ENCODE measurements at regions not wholly inside any gene's neighbourhood (a gene's known extent, or its start where the extent isn't known, plus 50 kb on each side); places are given as distances from the start of the nearest gene placed in this dataset.

DNA sequence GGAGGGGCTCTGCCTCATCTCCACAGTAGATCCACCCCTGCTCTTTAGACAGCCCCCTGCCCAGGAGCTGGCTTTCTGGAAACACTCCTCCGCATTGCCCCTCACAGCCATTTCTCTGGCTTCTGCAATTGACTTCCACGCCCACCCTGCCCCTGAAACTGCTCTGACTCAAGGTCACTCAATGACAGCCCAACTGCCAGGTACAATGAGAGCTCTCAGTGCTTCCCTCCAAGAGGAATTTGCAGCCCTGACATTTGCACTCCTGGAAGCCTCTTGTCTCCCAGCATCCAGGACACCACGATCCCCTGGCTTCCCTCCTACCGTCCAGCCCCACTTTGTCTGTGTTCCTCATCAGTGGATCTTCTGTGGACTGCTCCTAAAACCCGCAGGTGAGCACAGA lies 421.5 kb downstream of the SOX9 start:
- Histone ChIP-seq H3K4me1 (ENCODE audit: control insufficient read depth, extremely low read depth, insufficient read depth, low read length) (no peaks in the 10 kb centered on the region), H3K4me3 (replicated peaks in 1 of 3; ENCODE audit: insufficient read depth in 1 of 3, low read depth in 1 of 3, low read length in 3 of 3) (no peak overlapping the region), H3K79me2 (ENCODE audit: control insufficient read depth, insufficient read depth, low read length) (no peaks in the 10 kb centered on the region), H3K27ac (ENCODE audit: insufficient read depth, low read depth, low read length) (no peak overlapping the region), H3K9ac (replicated peaks; ENCODE audit: extremely low read depth, insufficient read depth, low read length) (no peak overlapping the region), H3K4me2 (ENCODE audit: insufficient read depth, low read length) (no peak overlapping the region), H3K27me3 (ENCODE audit: control insufficient read depth in 2 of 2, insufficient read depth in 2 of 2, low read length in 2 of 2) (no peaks in the 10 kb centered on the region), H3K9me3 (replicated peaks; ENCODE audit: control insufficient read depth, insufficient read depth, low read length) (no peaks in the 10 kb centered on the region), H3K36me3 (ENCODE audit: control insufficient read depth in 2 of 2, extremely low read depth in 1 of 2, insufficient read depth in 2 of 2, low read length in 2 of 2) (no peaks in the 10 kb centered on the region), H4K20me1 (replicated peaks; ENCODE audit: control insufficient read depth, extremely low read depth, insufficient read depth, low read length) (no peaks in the 10 kb centered on the region), H3K9me1 (replicated peaks; ENCODE audit: control insufficient read depth, extremely low read depth, insufficient read depth, low read length) (no peaks in the 10 kb centered on the region), H2AFZ (ENCODE audit: low read depth, low read length) (no peak overlapping the region)
- no peak for TF ChIP-seq JUN (IDR thresholded peaks at IDR 0.05; ENCODE audit: borderline replicate concordance, insufficient read depth, insufficient read length, low read depth)
- no peak for TF ChIP-seq FOS (IDR thresholded peaks at IDR 0.05; ENCODE audit: borderline replicate concordance, insufficient read depth, low read length)
- TF ChIP-seq, protein P1, sequence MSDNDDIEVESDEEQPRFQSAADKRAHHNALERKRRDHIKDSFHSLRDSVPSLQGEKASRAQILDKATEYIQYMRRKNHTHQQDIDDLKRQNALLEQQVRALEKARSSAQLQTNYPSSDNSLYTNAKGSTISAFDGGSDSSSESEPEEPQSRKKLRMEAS (IDR thresholded peaks at IDR 0.05; ENCODE audit: insufficient read depth, insufficient read length), result no peak
- no peak for TF ChIP-seq MYC (IDR thresholded peaks at IDR 0.05; ENCODE audit: low read depth, low read length)
- TF ChIP-seq EZH2 (IDR thresholded peaks at IDR 0.05; ENCODE audit: borderline replicate concordance, low read depth, low read length, severe bottlenecking), result no peak
- TF ChIP-seq, protein P2, sequence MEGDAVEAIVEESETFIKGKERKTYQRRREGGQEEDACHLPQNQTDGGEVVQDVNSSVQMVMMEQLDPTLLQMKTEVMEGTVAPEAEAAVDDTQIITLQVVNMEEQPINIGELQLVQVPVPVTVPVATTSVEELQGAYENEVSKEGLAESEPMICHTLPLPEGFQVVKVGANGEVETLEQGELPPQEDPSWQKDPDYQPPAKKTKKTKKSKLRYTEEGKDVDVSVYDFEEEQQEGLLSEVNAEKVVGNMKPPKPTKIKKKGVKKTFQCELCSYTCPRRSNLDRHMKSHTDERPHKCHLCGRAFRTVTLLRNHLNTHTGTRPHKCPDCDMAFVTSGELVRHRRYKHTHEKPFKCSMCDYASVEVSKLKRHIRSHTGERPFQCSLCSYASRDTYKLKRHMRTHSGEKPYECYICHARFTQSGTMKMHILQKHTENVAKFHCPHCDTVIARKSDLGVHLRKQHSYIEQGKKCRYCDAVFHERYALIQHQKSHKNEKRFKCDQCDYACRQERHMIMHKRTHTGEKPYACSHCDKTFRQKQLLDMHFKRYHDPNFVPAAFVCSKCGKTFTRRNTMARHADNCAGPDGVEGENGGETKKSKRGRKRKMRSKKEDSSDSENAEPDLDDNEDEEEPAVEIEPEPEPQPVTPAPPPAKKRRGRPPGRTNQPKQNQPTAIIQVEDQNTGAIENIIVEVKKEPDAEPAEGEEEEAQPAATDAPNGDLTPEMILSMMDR (IDR thresholded peaks at IDR 0.05; ENCODE audit: extremely low read depth in 1 of 2, insufficient read depth in 1 of 2, low read depth in 1 of 2, low read length in 2 of 2), result no peak
- no peak for TF ChIP-seq GATA2 (IDR thresholded peaks at IDR 0.05; ENCODE audit: insufficient read depth, insufficient read length, low read depth, low read length)
- no peak for TF ChIP-seq POLR2AphosphoS5 (IDR thresholded peaks at IDR 0.05; ENCODE audit: insufficient read depth, low read depth, low read length)
- no peak for TF ChIP-seq POLR2A (IDR thresholded peaks at IDR 0.05; ENCODE audit: low read depth, low read length)
- no peak for DNase-seq (ENCODE audit: low read depth, low spot score)
- CTCF ChIA-PET, result interaction anchor here (1.8 kb wide), 1 partner anchor 15 kb away, joined by 7 read pairs; no protein-coding TSS in a partner anchor
- dilution Hi-C loops (cut with MboI; ENCODE audit: extremely low pct_ligation_motif_present, low sequenced_read_pairs), result no loop called here
- no TSS peak for BruUV-seq (replicated peaks)
- POLR2A ChIA-PET, result no interaction called here
- intact Hi-C loops (cut with micrococcal nuclease), result no loop called here
- FAIRE-seq, result no peak
